ENCODE measurements at regions not wholly inside any gene's neighbourhood (a gene's known extent, or its start where the extent isn't known, plus 50 kb on each side); places are given as distances from the start of the nearest gene placed in this dataset.
A peak's percentile ranks its signal among the peaks of the same experiment; 100 is the strongest.
"Not testable (repeated sequence)": the region's sequence is repeated elsewhere in the genome, so short reads cannot be mapped to it uniquely, and the experiment has no call there.

- no peak overlapping the region for H3K27ac ChIP-seq
- no peak for TF ChIP-seq CTCF (conservative IDR thresholded peaks at IDR 0.05)
Observed at GRCh38 chr2:234555161-234555560, 58.3 kb upstream of the ARL4C start.

GRCh38 chr2:234553223-234553622, 56.3 kb upstream of the ARL4C start:
- not testable (repeated sequence) for H3K27ac ChIP-seq

- H3K27ac ChIP-seq: no peak overlapping the region
- peak; percentile 95 for TF ChIP-seq CTCF (conservative IDR thresholded peaks at IDR 0.05)
Observed at GRCh38 chr2:234550511-234551107, 53.7 kb upstream of the ARL4C start.

GRCh38 chr2:234550056-234550455, 53.2 kb upstream of the ARL4C start:
- no peak overlapping the region for H3K27ac ChIP-seq
- no peak for TF ChIP-seq CTCF (conservative IDR thresholded peaks at IDR 0.05)

- TF ChIP-seq CTCF (conservative IDR thresholded peaks at IDR 0.05): no peak
- H3K27ac ChIP-seq: no peak overlapping the region
Observed at GRCh38 chr2:234548695-234549420, 52.0 kb upstream of the ARL4C start.

- H3K27ac ChIP-seq: no peak overlapping the region
- no peak for TF ChIP-seq CTCF (conservative IDR thresholded peaks at IDR 0.05)
Observed at GRCh38 chr2:234546770-234547169, 49.9 kb upstream of the ARL4C start.

Data from VCaP (cell line).